GM18951 (cell line): ENCODE measurements at regions not wholly inside any gene's neighbourhood (a gene's known extent, or its start where the extent isn't known, plus 50 kb on each side); places are given as distances from the start of the nearest gene placed in this dataset.

Experiments used
- POLR2A ChIP-seq: IDR thresholded peaks from 4 replicates; pipeline ENCODE4 v1.6.1; 2011; ENCODE audit warnings: mild to moderate bottlenecking; ENCODE audit not compliant: insufficient read length, insufficient read depth; ENCODE audit errors: extremely low read depth
- in situ Hi-C: fragments of 300-500 bp; cut with MboI; formaldehyde crosslinking; loops from one replicate; pipeline ENCODE4 v1.12.0; 2022; ENCODE audit warnings: low sequenced_read_pairs, mixed read lengths, inconsistent platforms; ENCODE audit not compliant: unreplicated experiment

GRCh38 chr18:47342566-47342965, 91.1 kb upstream of the SKOR2 start:
- in situ Hi-C loops: no loop called here
- no peak for TF ChIP-seq POLR2A

- in situ Hi-C loops: no loop called here
Measured at GRCh38 chr18:47341678-47342077, 90.2 kb upstream of the SKOR2 start.

GRCh38 chr18:47334966-47335365, 83.5 kb upstream of the SKOR2 start:
- in situ Hi-C loops: no loop called here
- TF ChIP-seq POLR2A: no peak

More at GRCh38 chr18:47341678-47342077, 90.2 kb upstream of the SKOR2 start:
- no peak for TF ChIP-seq POLR2A

GRCh38 chr18:47333926-47334635, 82.6 kb upstream of the SKOR2 start:
- in situ Hi-C loops: no loop called here
- no peak for TF ChIP-seq POLR2A

GRCh38 chr18:47331641-47332040, 80.2 kb upstream of the SKOR2 start:
- in situ Hi-C loops: no loop called here

GRCh38 chr18:47331026-47331425, 79.6 kb upstream of the SKOR2 start:
- in situ Hi-C loops: no loop called here
- no peak for TF ChIP-seq POLR2A

More at GRCh38 chr18:47331641-47332040, 80.2 kb upstream of the SKOR2 start:
- no peak for TF ChIP-seq POLR2A

- TF ChIP-seq POLR2A: no peak
- in situ Hi-C loops: no loop called here
Measured at GRCh38 chr18:47323158-47323557, 71.7 kb upstream of the SKOR2 start.

- in situ Hi-C loops: no loop called here
- TF ChIP-seq POLR2A: no peak
Measured at GRCh38 chr18:47321815-47322214, 70.4 kb upstream of the SKOR2 start.

GRCh38 chr18:47317824-47318508, 66.5 kb upstream of the SKOR2 start:
- TF ChIP-seq POLR2A: no peak
- in situ Hi-C loops: no loop called here

- TF ChIP-seq POLR2A: no peak
- in situ Hi-C loops: no loop called here
Measured at GRCh38 chr18:47316924-47317323, 65.5 kb upstream of the SKOR2 start.

- in situ Hi-C loops: no loop called here
- TF ChIP-seq POLR2A: no peak
Measured at GRCh38 chr18:47313901-47314300, 62.4 kb upstream of the SKOR2 start.

- in situ Hi-C loops: no loop called here
- TF ChIP-seq POLR2A: no peak
Measured at GRCh38 chr18:47311585-47311984, 60.1 kb upstream of the SKOR2 start.
